HG03558 (cell line): ENCODE measurements at regions not wholly inside any gene's neighbourhood (a gene's known extent, or its start where the extent isn't known, plus 50 kb on each side); places are given as distances from the start of the nearest gene placed in this dataset.
"Not testable (repeated sequence)": the region's sequence is repeated elsewhere in the genome, so short reads cannot be mapped to it uniquely, and the experiment has no call there.

Experiments
- ATAC-seq: cut with Tn5 transposase; IDR thresholded peaks from one replicate; pipeline ENCODE4 v1.9.1; 2021; ENCODE audit warnings: moderate number of reproducible peaks; ENCODE audit not compliant: unreplicated experiment; ENCODE audit errors: extremely low read depth

DNA sequence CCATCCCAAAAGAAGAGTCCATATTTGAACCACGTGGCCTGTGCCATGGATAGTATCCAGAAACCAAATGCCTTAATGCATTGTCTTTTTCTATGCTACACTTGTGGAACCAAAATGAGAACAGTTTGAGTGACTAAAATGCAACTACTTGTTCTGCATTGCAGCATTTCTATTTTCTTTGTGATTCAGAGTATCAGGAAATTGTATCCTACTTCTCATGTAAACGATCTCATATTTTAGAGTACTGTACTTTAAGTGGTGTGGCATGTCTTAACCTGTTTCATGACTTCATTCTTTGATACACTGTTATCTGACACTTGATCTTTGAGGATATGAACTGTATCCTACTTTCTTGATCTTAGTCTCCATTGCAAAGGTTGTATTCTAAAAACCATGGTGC lies 167.2 kb upstream of the WDR1 start:
- no peak for ATAC-seq

DNA sequence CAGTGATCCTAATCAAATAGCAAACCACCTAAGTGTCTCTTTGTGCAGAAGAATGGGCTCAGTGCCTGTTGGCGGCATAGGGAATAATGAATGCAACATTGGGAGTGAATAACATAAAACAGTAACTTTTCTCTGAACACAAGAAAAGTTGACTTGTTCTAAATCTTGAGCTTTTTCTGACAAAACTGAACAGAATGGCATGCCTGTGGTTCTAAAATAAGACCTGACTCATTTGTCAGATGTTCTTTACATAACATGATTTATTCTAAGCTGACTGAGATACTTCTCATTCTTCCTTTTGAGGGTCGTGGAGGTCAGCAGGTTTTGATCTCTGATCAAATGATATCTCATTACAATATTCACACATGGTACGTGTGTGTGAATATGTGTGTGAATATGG lies 165.4 kb upstream of the WDR1 start:
- ATAC-seq: no peak

DNA sequence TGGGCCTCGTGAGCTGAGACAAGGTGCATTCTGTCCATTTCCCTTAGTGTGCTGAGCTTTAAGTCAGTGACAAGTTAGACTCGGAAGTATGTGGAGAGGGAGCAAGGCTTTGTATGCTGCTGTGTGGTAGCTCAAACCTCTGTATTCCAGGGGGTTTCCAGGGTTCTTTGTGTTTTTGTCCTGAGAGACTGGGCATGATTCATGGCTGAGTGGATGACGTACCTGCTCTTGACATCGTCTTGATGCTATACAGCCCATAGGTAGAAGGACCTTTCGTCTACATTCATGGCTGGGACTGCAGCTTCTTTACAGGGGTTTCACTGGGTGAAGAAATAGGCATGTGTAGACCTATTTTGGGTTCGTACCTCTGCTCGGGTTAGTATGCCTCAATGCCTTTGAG lies 162.7 kb upstream of the WDR1 start:
- ATAC-seq: no peak

DNA sequence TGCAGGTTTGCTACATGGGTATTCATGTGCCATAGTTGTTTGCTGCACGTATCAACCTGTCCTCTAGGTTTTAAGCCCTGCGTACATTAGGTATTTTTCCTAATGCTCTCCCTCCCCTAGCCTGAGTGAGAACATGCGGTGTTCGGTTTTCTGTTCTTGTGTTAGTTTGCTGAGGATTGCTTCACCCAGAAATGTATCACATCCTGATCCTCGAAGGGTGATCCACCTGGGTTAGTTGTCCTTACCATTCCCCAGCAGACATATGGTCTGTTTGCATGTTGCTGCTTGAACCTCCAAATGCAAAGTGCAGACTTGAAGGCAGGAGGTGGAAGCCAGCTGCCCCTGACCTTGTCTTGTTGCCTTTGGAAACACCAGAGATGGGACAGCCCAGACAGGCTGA lies 161.5 kb upstream of the WDR1 start:
- no peak for ATAC-seq

DNA sequence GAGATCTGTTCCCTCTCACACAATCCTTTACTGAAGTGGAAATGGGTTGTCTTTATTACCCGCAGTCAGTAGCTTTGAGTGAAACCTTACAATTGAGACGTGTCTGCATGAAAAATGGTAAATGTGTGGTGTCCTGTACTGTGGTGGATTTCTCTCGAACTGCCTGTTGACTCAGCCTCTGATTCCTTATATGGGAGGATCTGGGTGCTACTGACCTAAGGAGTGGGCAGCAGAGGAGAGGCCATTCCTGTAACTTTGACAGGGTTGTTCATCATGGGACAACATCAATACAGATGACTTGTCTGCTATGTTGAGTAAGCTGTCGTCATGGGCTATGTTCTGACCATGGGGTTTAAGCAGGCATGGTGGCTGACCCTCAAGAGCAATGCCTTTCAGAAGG lies 159.6 kb upstream of the WDR1 start:
- ATAC-seq: no peak

DNA sequence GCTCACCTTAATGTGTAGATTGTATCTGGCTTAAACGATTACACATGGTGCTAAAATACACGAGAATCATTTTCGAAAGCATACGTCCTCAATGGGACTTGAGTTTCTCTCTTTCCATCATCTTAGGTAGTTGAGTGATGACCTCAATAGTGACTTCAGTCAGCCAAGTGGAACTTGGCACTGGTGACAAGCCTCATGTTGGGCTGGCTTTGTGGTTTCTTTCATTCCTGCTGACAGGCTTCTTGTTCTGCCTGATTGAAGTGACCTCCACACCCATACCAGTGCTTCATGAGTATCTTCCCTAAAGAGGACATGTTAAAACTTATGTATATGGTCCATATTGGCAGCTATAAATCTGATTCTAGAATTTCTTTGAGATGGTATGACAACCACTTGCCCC lies 159.1 kb upstream of the WDR1 start:
- ATAC-seq: no peak

DNA sequence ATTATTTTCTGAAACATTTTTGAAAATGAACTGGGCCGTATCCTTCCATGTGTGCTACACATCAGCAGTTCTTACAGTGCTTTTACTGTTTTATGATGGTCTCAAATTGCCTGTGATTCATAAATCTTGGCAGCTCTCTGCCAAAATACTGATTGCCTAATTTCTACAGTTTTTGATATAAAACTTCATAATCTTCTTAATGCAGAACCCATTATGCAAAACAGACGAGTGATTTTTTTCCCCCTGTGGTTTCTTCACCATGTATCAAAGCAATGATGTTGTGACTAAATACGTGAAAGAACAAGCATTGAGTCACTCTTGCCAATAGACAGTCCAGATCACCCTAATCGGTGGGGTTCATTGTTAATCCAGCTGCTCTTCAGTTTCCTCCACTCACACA lies 156.4 kb upstream of the WDR1 start:
- no peak for ATAC-seq

DNA sequence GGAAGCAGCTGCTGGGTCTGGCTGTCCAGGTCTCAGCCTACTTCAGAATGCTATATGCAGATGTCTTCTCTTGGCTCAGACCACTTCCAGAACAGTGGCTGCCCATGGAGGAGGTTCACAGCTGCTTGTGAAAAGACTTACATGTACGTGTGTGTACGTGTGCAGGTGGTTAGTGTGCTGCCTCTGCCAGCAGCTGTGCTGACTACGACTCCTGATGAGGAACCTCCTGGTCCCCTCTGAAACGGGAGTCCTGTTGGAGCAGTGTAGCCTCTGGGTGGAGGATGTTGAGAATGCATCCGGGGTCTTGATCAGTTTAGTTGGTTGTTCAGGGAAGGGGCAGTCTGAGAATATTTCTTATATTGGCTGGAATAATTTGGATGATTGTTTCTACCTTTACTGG lies 155.9 kb upstream of the WDR1 start:
- ATAC-seq: no peak

DNA sequence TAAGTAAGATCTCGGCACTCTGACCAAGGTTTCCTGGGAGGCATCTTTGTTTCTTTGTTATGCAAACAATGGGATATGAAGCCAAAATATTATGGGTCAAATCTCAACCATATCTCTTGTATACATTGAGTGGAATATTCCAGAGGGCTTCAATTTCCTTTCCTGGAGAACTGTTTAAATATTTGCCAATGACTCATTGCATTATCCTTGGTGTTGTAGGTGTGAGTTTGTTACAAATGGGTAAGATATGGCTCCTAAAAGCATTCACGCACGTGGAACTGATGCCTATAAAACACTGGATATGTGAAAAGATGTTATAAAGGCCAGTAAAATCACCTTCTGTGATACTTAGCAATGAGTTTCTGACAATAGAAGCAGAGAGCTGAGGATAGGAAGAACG lies 150.5 kb upstream of the WDR1 start:
- no peak for ATAC-seq

DNA sequence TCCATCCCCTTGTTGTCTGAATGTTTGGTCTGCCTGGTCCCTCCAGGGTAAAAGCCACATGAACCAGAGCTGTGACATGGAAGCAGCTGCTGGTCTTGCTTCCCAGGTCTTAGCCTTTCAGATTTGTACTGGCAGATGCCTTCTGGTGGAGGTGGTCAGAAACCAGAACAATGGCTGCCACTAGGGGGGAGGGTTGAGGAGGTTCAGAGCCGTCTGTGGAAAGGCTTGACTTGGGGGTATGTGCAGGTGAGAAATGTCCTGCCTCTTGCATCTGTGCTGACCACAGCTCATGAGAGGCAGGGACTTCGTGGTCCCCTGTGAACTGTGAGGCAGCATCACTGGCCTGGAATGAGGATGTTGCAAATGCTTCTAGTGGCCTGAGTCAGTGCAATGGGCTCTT lies 144.2 kb upstream of the WDR1 start:
- ATAC-seq: no peak

DNA sequence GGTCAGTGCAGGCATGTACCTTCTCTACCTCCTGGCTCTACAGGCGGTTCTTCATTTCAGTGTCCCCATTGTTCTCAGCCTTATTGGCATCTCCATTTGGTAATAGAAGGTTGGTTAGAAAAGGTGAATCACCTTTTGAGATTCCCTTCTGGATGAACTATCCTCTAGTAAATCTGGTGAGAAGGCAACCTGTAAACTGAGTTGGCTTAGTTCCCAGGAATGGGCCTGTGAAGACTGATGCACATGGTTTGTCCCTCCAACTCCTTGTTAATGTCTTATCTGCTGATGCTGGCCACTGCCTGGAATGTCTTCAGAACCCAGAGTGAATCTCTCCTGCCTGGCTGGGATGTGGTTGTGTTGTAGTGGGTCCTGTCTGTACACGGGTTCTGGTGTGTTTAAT lies 143.4 kb upstream of the WDR1 start:
- no peak for ATAC-seq

DNA sequence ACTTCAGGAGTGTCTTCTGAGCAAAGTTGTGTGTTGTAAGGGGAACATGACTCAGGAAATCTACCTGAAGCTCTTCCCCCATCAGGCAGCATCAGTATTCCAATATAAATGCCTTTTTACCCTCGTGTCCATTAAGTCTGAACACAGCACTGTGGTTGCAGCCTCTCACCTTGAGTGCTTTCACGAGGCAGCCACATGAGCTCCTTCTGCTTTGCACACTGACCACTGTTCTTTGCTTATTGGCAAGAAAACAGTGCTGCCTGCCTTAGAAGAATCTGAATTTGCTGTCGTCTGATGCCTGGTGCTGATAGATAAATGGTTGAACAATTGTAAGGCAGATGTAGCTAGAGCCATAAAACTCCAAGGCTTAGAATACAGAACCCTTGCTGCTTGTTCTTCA lies 139.6 kb upstream of the WDR1 start:
- ATAC-seq: no peak

DNA sequence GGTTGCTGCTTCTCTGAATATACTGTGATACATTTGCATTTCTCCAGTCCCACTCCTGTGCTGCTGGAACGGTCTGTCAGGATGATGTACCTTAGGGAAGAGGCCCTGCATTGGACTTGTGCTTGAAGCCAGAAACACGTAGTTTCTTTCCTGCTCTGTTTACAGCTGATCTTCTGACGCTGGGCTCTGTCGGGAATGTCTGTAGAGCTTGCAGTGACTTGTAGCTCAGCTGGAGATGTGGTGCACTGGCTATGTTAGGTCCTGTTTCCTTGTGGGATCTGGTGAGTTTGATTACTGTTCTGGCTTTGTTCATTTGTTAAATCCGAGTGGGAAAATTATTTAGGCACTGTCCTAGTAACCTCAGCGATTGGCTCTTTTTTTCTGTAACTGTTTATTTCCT lies 137.2 kb upstream of the WDR1 start:
- no peak for ATAC-seq

DNA sequence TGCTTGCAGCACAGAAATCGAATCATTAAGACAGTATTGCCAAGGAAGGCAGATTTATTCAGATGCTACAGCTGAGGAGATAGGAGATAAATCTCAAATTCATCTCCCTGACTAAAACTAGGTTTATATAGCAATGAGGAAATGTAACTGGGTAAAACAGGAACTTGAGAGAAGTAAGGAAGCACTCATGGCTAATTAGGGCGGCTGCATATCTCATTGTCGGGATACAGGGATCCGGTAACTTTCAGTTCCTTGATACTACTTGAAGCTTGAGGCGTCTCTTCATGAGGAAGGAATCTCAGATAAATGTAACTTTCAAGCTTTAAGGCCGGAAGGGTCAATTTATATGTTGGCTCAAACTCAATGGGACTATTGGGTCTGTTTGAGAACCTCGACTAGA lies 129.2 kb upstream of the WDR1 start:
- no peak for ATAC-seq

DNA sequence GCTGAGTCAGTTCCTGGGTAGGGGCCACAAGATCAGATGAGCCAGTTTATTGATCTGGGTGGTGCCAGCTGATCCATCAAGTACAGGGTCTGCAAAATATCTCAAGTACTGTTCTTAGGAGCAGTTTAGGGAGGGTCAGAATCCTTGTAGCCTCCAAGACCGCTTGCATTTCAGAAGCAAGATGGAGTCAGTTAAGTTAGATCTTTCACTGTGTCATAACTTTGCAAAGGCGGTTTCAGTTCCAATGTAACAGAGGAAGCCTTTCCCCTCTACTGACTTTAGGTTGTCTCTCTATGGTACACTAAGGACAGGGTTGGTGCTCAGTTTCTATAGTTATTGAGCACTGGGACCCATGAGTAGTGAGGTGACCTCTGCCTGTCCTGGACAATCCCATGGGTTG lies 127.3 kb upstream of the WDR1 start:
- ATAC-seq: no peak

DNA sequence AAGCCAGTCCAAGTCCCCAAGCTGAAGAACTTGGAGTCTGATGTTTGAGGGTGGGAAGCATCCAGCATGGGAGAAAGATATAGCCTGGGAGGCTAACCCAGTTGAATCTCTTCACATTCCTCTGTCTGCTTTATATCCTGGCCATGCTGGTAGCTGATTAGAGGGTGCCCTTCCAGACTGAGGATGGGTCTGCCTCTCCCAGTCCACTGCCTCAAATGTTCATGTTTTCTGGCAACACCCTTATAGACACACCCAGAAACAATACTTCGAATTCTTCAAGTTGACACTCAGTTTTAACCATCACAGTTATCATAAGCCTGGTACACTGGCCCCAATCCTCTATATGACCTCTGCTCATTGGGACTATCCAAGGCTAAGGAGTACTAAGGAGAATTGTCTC lies 124.1 kb upstream of the WDR1 start:
- no peak for ATAC-seq

DNA sequence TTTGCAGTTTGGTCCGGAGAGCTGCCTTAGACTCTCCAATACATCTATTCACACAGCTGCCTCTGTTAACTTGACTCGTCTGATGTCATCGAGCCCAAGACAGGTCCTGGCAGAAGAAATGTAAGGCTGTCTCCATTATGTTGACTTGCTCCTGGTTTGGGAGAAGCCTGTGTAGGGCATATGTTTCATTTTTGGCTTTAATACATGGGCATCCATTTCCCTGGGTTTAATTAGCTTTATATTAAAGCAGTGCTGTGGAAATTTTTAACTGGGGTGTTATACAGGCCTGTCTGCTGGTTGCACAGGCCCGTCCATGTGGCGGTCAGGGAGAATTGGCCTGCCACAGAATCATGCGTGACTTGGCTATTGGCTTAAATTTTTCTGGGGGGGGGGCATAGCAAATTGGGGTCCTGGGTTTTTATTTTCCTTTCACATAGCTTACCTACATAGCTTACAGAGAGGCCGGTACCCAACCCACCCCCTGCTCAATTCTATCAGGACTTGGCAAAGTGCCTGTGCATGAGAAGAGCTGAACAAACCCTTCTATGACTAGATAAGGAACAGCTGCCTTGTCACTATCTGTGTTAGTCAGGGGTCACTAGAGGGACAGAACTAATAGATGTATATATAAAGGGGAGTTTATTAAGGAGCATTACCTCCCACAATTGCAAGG lies 123.5 kb upstream of the WDR1 start:
- no peak for ATAC-seq

DNA sequence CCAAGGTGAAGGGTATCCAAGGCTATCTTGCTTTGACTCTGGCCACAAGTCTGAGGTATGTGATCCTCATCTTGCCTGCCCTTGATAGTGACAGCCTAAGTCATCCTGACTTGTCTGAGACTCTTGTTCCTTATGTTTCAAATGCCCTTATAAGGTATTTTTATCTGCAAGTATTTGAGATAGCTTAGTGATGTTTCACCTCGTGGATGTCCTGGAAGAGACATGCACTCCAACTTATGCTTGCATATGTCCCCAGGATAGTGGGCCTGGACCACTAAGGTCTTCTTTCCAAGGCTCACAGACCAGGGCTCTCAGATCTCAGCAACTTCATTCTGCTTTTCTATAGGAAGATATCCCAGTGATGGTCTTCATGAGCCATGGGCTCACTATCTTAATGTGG lies 120.5 kb upstream of the WDR1 start:
- ATAC-seq: no peak

DNA sequence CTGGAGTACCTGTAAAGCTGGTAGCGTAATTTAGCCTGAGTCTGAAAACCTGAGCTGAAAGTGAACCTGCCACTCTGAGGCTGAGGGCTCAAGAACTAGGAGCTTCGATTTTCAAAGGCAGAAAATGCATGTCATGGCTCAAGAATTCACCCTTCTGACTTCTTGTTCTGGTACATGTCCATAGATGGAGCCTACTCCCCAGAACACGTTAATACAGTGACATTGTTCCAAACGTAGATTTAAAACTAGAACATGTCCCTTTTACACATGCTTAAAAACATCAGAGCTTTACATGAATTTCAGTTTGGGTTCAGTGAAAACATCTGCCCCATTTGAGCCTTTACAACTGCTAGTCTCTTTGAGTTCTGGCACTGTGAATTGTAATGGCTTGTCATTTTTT lies 115.5 kb upstream of the WDR1 start:
- ATAC-seq: no peak

DNA sequence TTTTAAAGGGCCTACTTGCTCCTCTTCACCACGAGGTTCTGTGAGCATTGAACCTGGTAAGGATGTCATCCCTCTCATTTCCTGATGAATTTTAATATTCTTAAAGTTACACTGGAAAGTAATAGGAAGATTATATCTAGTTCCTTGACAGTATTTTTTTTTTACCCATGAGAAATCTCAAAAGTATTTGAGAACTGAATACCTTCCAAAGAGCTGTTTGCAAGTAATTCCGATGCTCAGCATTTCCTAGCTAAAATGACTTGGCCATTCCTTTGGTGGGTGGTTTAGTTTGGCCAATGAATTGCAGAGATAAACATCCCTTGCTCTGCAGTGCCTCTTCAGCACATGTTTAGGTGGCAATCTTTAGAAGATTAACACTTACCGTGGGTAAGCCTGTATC lies 110.2 kb upstream of the WDR1 start:
- ATAC-seq: no peak

DNA sequence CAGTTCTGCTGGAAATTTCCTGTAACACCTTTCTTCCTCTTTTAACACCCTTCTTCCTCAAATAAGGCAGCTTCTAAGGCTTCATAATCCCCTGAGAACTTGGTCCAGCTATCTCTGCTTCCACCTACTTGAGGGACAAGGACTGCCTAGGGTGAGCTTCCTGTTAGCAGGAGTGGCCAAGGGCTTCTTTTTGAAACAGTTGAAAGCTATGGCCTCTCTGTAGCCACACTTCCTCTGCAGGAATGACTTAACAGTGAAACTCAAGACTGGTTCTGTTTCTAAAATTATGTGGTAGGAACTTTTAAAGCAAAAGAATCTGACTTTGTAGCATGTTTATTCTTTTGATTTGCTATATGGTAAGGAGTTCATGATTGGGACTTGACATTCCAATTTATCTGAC lies 108.5 kb upstream of the WDR1 start:
- no peak for ATAC-seq

DNA sequence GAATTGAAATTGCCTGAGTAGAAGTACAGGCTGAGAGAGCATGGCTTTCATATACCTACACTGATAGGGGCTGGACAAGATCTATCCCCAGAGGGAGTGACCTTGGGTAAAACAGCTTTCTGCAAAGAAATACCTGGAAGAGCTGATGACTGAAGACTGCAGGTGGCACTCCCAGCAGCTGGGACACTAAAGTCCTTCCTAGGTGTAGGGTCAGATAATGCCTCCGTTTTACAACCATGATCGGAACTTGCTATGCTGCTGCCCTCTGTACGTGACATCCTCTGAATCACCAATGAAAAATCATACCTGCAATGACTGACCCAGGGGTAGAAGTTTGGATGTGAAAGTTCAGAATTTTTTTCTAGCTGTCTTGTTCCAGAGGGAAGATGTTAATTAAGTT lies 107.2 kb upstream of the WDR1 start:
- ATAC-seq: no peak

DNA sequence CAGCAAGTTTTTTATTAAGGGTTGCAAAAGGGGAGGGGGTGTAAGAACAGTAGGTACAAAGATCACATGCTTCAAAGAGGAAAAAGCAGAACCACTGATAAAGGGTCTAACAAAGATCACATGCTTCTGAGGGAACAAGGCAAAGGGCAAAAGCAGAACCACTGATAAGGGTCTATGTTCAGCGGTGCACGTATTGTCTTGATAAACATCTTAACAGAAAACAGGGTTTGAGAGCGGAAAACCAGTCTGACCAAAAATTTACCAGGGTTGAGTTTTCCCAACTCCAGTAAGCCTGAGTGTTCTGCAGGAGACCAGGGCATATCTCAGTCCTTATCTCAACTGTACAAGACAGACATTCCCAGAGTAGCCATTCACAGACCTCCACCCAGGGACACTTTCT lies 96.9 kb upstream of the WDR1 start:
- ATAC-seq: not testable (repeated sequence)
